ENCODE measurements at regions not wholly inside any gene's neighbourhood (a gene's known extent, or its start where the extent isn't known, plus 50 kb on each side); places are given as distances from the start of the nearest gene placed in this dataset.

- Mint-ChIP-seq H3K27me3 (ENCODE audit: insufficient read depth, unreplicated experiment) (no peaks in the 10 kb centered on the region), H3K4me3 (ENCODE audit: unreplicated experiment) (no peak overlapping the region), H3K9me3 (ENCODE audit: unreplicated experiment) (no peaks in the 10 kb centered on the region), H3K36me3 (ENCODE audit: insufficient read depth, unreplicated experiment) (no peaks in the 10 kb centered on the region), H3K4me1 (ENCODE audit: insufficient read depth, unreplicated experiment) (no peaks in the 10 kb centered on the region), H3K27ac (ENCODE audit: low read depth, unreplicated experiment) (no peak overlapping the region)
- intact Hi-C loops (cut with micrococcal nuclease): no loop called here
- TF ChIP-seq CTCF (IDR thresholded peaks at IDR 0.05; ENCODE audit: unreplicated experiment): no peak
- ChIA-PET CTCF (no interaction called here), POLR2A (no interaction called here)
- BruUV-seq (replicated peaks): no TSS peak
- DNase-seq (ENCODE audit: unreplicated experiment): no peak
These were observed 159.9 kb upstream of the DTNA start for GRCh38 chr18:34550156-34550555.

GRCh38 chr18:34550902-34551301 is 159.2 kb upstream of the DTNA start:
- DNase-seq (ENCODE audit: unreplicated experiment): no peak
- Mint-ChIP-seq H3K9me3 (ENCODE audit: unreplicated experiment) (no peaks in the 10 kb centered on the region), H3K27ac (ENCODE audit: low read depth, unreplicated experiment) (no peak overlapping the region), H3K4me1 (ENCODE audit: insufficient read depth, unreplicated experiment) (no peaks in the 10 kb centered on the region), H3K4me3 (ENCODE audit: unreplicated experiment) (no peak overlapping the region), H3K36me3 (ENCODE audit: insufficient read depth, unreplicated experiment) (no peaks in the 10 kb centered on the region), H3K27me3 (ENCODE audit: insufficient read depth, unreplicated experiment) (no peaks in the 10 kb centered on the region)
- ChIA-PET CTCF (no interaction called here), POLR2A (no interaction called here)
- intact Hi-C loops (cut with micrococcal nuclease): no loop called here
- no peak for TF ChIP-seq CTCF (IDR thresholded peaks at IDR 0.05; ENCODE audit: unreplicated experiment)
- no TSS peak for BruUV-seq (replicated peaks)

GRCh38 chr18:34551824-34552223 is 158.3 kb upstream of the DTNA start:
- intact Hi-C loops (cut with micrococcal nuclease): no loop called here
- ChIA-PET POLR2A (no interaction called here), CTCF (no interaction called here)
- Mint-ChIP-seq H3K4me1 (ENCODE audit: insufficient read depth, unreplicated experiment) (no peaks in the 10 kb centered on the region), H3K27me3 (ENCODE audit: insufficient read depth, unreplicated experiment) (no peaks in the 10 kb centered on the region), H3K27ac (ENCODE audit: low read depth, unreplicated experiment) (no peak overlapping the region), H3K9me3 (ENCODE audit: unreplicated experiment) (no peaks in the 10 kb centered on the region), H3K36me3 (ENCODE audit: insufficient read depth, unreplicated experiment) (no peaks in the 10 kb centered on the region), H3K4me3 (ENCODE audit: unreplicated experiment) (no peak overlapping the region)
- BruUV-seq (replicated peaks): no TSS peak
- no peak for DNase-seq (ENCODE audit: unreplicated experiment)
- no peak for TF ChIP-seq CTCF (IDR thresholded peaks at IDR 0.05; ENCODE audit: unreplicated experiment)

- CTCF ChIA-PET: no interaction called here
- BruUV-seq (replicated peaks): no TSS peak
- H3K27me3 Mint-ChIP-seq (ENCODE audit: insufficient read depth, unreplicated experiment): no peaks in the 10 kb centered on the region
- no peak for DNase-seq (ENCODE audit: unreplicated experiment)
- POLR2A ChIA-PET: no interaction called here
- intact Hi-C loops (cut with micrococcal nuclease): no loop called here
- no peak overlapping the region for H3K4me3 Mint-ChIP-seq (ENCODE audit: unreplicated experiment)
- no peaks in the 10 kb centered on the region for H3K4me1 Mint-ChIP-seq (ENCODE audit: insufficient read depth, unreplicated experiment)
- no peak for TF ChIP-seq CTCF (IDR thresholded peaks at IDR 0.05; ENCODE audit: unreplicated experiment)
- H3K27ac Mint-ChIP-seq (ENCODE audit: low read depth, unreplicated experiment): no peak overlapping the region
- peaks cover 6% of the 10 kb centered on the region for H3K9me3 Mint-ChIP-seq (ENCODE audit: unreplicated experiment)
- no peaks in the 10 kb centered on the region for H3K36me3 Mint-ChIP-seq (ENCODE audit: insufficient read depth, unreplicated experiment)
These were observed 147.7 kb upstream of the DTNA start for GRCh38 chr18:34562252-34562870.
